ENCODE measurements at regions not wholly inside any gene's neighbourhood (a gene's known extent, or its start where the extent isn't known, plus 50 kb on each side); places are given as distances from the start of the nearest gene placed in this dataset.
"Not testable (repeated sequence)": the region's sequence is repeated elsewhere in the genome, so short reads cannot be mapped to it uniquely, and the experiment has no call there.

GRCh38 chr5:86686046-86686445 is 68.3 kb downstream of the COX7C start:
- Histone ChIP-seq H3K36me3 (no peaks in the 10 kb centered on the region), H3K9me3 (no peaks in the 10 kb centered on the region), H3K27ac (no peak overlapping the region), H3K27me3 (no peaks in the 10 kb centered on the region), H3K4me3 (no peak overlapping the region), H3K4me1 (no peaks in the 10 kb centered on the region)
- no peak for TF ChIP-seq CTCF (IDR thresholded peaks at IDR 0.05)
- DNase-seq (ENCODE audit: low spot score) = no peak

GRCh38 chr5:86688406-86688805 is 70.7 kb downstream of the COX7C start:
- no peaks in the 10 kb centered on the region for H3K4me1 ChIP-seq
- H3K4me3 ChIP-seq = no peak overlapping the region
- H3K36me3 ChIP-seq = no peaks in the 10 kb centered on the region
- no peak overlapping the region for H3K27ac ChIP-seq
- H3K27me3 ChIP-seq = no peaks in the 10 kb centered on the region
- DNase-seq (ENCODE audit: low spot score) = no peak
- H3K9me3 ChIP-seq = no peaks in the 10 kb centered on the region
- no peak for TF ChIP-seq CTCF (IDR thresholded peaks at IDR 0.05)

GRCh38 chr5:86689103-86689729 is 71.5 kb downstream of the COX7C start:
- no peak for TF ChIP-seq CTCF (IDR thresholded peaks at IDR 0.05)
- H3K27ac ChIP-seq = no peak overlapping the region
- no peaks in the 10 kb centered on the region for H3K9me3 ChIP-seq
- no peaks in the 10 kb centered on the region for H3K4me1 ChIP-seq
- no peaks in the 10 kb centered on the region for H3K27me3 ChIP-seq
- H3K36me3 ChIP-seq = no peaks in the 10 kb centered on the region
- H3K4me3 ChIP-seq = no peak overlapping the region
- DNase-seq (ENCODE audit: low spot score) = no peak

GRCh38 chr5:86709157-86709881 is 91.6 kb downstream of the COX7C start:
- no peaks in the 10 kb centered on the region for H3K36me3 ChIP-seq
- H3K27me3 ChIP-seq = no peaks in the 10 kb centered on the region
- no peak for TF ChIP-seq CTCF (IDR thresholded peaks at IDR 0.05)
- no peaks in the 10 kb centered on the region for H3K4me1 ChIP-seq
- H3K9me3 ChIP-seq = no peaks in the 10 kb centered on the region
- no peak overlapping the region for H3K27ac ChIP-seq
- H3K4me3 ChIP-seq = no peak overlapping the region
- no peak for DNase-seq (ENCODE audit: low spot score)

- no peaks in the 10 kb centered on the region for H3K36me3 ChIP-seq
- no peak for DNase-seq (ENCODE audit: low spot score)
- no peaks in the 10 kb centered on the region for H3K27me3 ChIP-seq
- no peak overlapping the region for H3K27ac ChIP-seq
- no peaks in the 10 kb centered on the region for H3K4me1 ChIP-seq
- no peak for TF ChIP-seq CTCF (IDR thresholded peaks at IDR 0.05)
- no peak overlapping the region for H3K4me3 ChIP-seq
- H3K9me3 ChIP-seq = no peaks in the 10 kb centered on the region
Measured at GRCh38 chr5:86716121-86716520, 98.4 kb downstream of the COX7C start.

GRCh38 chr5:86731319-86732117 is 113.8 kb downstream of the COX7C start:
- H3K4me3 ChIP-seq; DNase-seq (ENCODE audit: low spot score): not testable (repeated sequence)
- peaks cover 0 to 13% of the 10 kb centered on the region in 2 donors for H3K9me3 ChIP-seq

More at GRCh38 chr5:86731319-86732117, 113.8 kb downstream of the COX7C start:
- H3K27ac ChIP-seq, H3K27me3 ChIP-seq, H3K36me3 ChIP-seq, H3K4me1 ChIP-seq: not testable (repeated sequence)
